HCT116 (cell line): ENCODE measurements at regions not wholly inside any gene's neighbourhood (a gene's known extent, or its start where the extent isn't known, plus 50 kb on each side); places are given as distances from the start of the nearest gene placed in this dataset.

Experiments used
- ELF1 ChIP-seq: IDR thresholded peaks from 2 replicates; pipeline ENCODE4 v1.6.1; 2012; ENCODE audit warnings: low read depth, borderline replicate concordance
- EZH2 ChIP-seq: fragments of 200-600 bp; sonication (generic); IDR thresholded peaks from 2 replicates; pipeline ENCODE4 v1.6.1; 2017; ENCODE audit warnings: antibody characterized with exemption, mixed run types
- POLR2A ChIP-seq: IDR thresholded peaks from 2 replicates; pipeline ENCODE4 v1.7.0; 2011; ENCODE audit warnings: borderline replicate concordance; ENCODE audit not compliant: insufficient read depth, insufficient read length; ENCODE audit errors: extremely low read depth
- POLR2AphosphoS5 ChIP-seq: IDR thresholded peaks from 2 replicates; pipeline ENCODE4 v1.6.1; 2011; ENCODE audit warnings: mild to moderate bottlenecking, low read depth, low read length, moderate library complexity
- TF ChIP-seq, protein P1 (sequence below): IDR thresholded peaks from 2 replicates; pipeline ENCODE4 v1.6.1; 2011; ENCODE audit warnings: mild to moderate bottlenecking, low read length, moderate library complexity; ENCODE audit not compliant: insufficient replicate concordance; ENCODE audit errors: extremely low read depth
- TF ChIP-seq, protein P2 (sequence below), 3 experiments: fragments of 200-600 bp in 1 of 3; sonication (generic) in 1 of 3; IDR thresholded peaks in 2 of 3; conservative IDR thresholded peaks in 1 of 3; 2 replicates each; pipeline ENCODE4 v1.5.1; 2012 to 2017; ENCODE audit warnings: low read depth in 2 of 3, low read length in 2 of 3, antibody characterized with exemption in 1 of 3, borderline replicate concordance in 1 of 3, control low read depth in 1 of 3, mild to moderate bottlenecking in 1 of 3, mixed read lengths in 1 of 3, mixed run types in 1 of 3, moderate library complexity in 1 of 3; ENCODE audit not compliant: insufficient read depth in 1 of 3
- TF ChIP-seq, protein P3 (sequence below): IDR thresholded peaks from 2 replicates; pipeline ENCODE4 v1.6.1; 2012

DNA sequence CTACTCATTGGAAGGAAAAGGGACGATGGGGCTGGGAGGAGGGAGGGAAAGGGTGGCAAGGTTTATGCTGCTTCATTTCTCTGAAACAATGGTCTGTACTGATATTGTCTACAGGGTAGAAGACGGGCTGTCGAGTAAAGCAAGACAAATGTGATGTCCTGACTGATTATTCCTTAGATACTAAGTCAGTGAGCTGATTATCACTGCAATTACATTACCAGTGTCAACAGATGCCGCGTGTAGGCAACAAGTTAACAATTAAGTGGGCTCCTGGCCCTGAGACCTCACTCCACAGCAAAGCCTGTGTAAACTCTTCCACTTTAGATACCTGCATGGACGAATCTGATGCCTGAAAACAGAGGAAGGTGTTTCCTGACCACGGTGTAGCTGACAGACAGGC lies 602.8 kb downstream of the IRX1 start:
- TF ChIP-seq POLR2A (no peak), EZH2 (no peak), POLR2AphosphoS5 (no peak), ELF1 (no peak)
- TF ChIP-seq, protein P1, sequence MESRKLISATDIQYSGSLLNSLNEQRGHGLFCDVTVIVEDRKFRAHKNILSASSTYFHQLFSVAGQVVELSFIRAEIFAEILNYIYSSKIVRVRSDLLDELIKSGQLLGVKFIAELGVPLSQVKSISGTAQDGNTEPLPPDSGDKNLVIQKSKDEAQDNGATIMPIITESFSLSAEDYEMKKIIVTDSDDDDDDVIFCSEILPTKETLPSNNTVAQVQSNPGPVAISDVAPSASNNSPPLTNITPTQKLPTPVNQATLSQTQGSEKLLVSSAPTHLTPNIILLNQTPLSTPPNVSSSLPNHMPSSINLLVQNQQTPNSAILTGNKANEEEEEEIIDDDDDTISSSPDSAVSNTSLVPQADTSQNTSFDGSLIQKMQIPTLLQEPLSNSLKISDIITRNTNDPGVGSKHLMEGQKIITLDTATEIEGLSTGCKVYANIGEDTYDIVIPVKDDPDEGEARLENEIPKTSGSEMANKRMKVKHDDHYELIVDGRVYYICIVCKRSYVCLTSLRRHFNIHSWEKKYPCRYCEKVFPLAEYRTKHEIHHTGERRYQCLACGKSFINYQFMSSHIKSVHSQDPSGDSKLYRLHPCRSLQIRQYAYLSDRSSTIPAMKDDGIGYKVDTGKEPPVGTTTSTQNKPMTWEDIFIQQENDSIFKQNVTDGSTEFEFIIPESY, result no peak
- TF ChIP-seq, protein P2, sequence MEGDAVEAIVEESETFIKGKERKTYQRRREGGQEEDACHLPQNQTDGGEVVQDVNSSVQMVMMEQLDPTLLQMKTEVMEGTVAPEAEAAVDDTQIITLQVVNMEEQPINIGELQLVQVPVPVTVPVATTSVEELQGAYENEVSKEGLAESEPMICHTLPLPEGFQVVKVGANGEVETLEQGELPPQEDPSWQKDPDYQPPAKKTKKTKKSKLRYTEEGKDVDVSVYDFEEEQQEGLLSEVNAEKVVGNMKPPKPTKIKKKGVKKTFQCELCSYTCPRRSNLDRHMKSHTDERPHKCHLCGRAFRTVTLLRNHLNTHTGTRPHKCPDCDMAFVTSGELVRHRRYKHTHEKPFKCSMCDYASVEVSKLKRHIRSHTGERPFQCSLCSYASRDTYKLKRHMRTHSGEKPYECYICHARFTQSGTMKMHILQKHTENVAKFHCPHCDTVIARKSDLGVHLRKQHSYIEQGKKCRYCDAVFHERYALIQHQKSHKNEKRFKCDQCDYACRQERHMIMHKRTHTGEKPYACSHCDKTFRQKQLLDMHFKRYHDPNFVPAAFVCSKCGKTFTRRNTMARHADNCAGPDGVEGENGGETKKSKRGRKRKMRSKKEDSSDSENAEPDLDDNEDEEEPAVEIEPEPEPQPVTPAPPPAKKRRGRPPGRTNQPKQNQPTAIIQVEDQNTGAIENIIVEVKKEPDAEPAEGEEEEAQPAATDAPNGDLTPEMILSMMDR (IDR thresholded peaks at IDR 0.05 in 2 of 3, conservative IDR thresholded peaks at IDR 0.05 in 1 of 3; ENCODE audit: borderline replicate concordance in 1 of 3, insufficient read depth in 1 of 3, low read depth in 2 of 3, low read length in 2 of 3), result no peak
- TF ChIP-seq, protein P3, sequence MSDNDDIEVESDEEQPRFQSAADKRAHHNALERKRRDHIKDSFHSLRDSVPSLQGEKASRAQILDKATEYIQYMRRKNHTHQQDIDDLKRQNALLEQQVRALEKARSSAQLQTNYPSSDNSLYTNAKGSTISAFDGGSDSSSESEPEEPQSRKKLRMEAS, result no peak
